Stomach (tissue), 8 donors: ENCODE measurements at regions not wholly inside any gene's neighbourhood (a gene's known extent, or its start where the extent isn't known, plus 50 kb on each side); places are given as distances from the start of the nearest gene placed in this dataset.
"Not testable (repeated sequence)": the region's sequence is repeated elsewhere in the genome, so short reads cannot be mapped to it uniquely, and the experiment has no call there.

Source experiments
- DNase-seq, 2 donors: peaks; one replicate each; pipeline versions ENCODE4 v3.0.0 to v3.0.0-alpha.2; 2013 to 2019
- H3K27ac ChIP-seq, 5 donors: fragments of 200-600 bp in 4 of 5; sonication (generic) in 4 of 5; one replicate each; pipeline ENCODE4 v1.5.1; 2013 to 2019; ENCODE audit warnings: mild to moderate bottlenecking in 1 of 5, moderate library complexity in 1 of 5
- H3K27me3 ChIP-seq, 3 donors: fragments of 200-600 bp; sonication (generic); one replicate each; pipeline ENCODE4 v1.5.1; 2017 to 2019; ENCODE audit warnings: mixed run types in 1 of 3
- H3K36me3 ChIP-seq, 4 donors: fragments of 200-600 bp; sonication (generic); 1 replicate in 3 of 4; 2 replicates in 1 of 4; pipeline ENCODE4 v1.5.1; 2016 to 2019
- H3K4me1 ChIP-seq, 4 donors: fragments of 200-600 bp; sonication (generic); one replicate each; pipeline ENCODE4 v1.5.1; 2016 to 2019
- H3K4me3 ChIP-seq, 4 donors: fragments of 200-600 bp; sonication (generic) in 3 of 4; one replicate each; pipeline ENCODE4 v1.5.1; 2016 to 2019; ENCODE audit warnings: mild to moderate bottlenecking in 1 of 4
- H3K9me3 ChIP-seq, 4 donors: fragments of 200-600 bp; sonication (generic); one replicate each; pipeline ENCODE4 v1.5.1; 2016 to 2019
- CTCF ChIP-seq, 7 experiments: fragments of 450-650 bp in 4 of 7; fragments of 200-600 bp in 3 of 7; sonication (generic) in 3 of 7; IDR thresholded peaks; one replicate each; pipeline ENCODE4 v1.5.1; 2016 to 2019; ENCODE audit warnings: antibody characterized with exemption in 7 of 7, control low read depth in 2 of 7, mild to moderate bottlenecking in 1 of 7
- EP300 ChIP-seq: sonication (generic); formaldehyde crosslinking; IDR thresholded peaks from one replicate; pipeline ENCODE4 v1.6.1; 2017; ENCODE audit warnings: antibody characterized with exemption
- POLR2A ChIP-seq, 4 donors: fragments of 450-650 bp; IDR thresholded peaks; one replicate each; pipeline ENCODE4 v1.6.1; 2016; ENCODE audit warnings: antibody characterized with exemption in 4 of 4, control low read depth in 2 of 4, mild to moderate bottlenecking in 1 of 4, moderate library complexity in 1 of 4
- POLR2AphosphoS5 ChIP-seq, 3 donors: sonication (generic); formaldehyde crosslinking; IDR thresholded peaks; one replicate each; pipeline ENCODE4 v1.6.1; 2016; ENCODE audit warnings: antibody characterized with exemption in 3 of 3
- WGBS, 5 donors: extraction: QIAGEN DNeasy Blood & Tissue Kit in 3 of 5; methylation state at CpG; one replicate each; pipeline versions ENCODE4 v1.1.5 to v1.1.7; 2013 to 2018; 5-methylcytosine and 5-hydroxymethylcytosine counted together
- intact Hi-C: fragments of 100-400 bp; cut with DNase I; formaldehyde crosslinking; loops from one replicate; pipeline ENCODE4 v1.15.1; 2023; ENCODE audit warnings: low total_unique reads
- donor health status: healthy with polysubstance abuse.
- donor health status: Bipolar disorder and iron deficiency.
- donor health status: healthy.

- no peak overlapping the region for H3K4me3 ChIP-seq
- no peak for TF ChIP-seq EP300
- TF ChIP-seq CTCF (IDR thresholded peaks at IDR 0.05): no peak
- TF ChIP-seq POLR2AphosphoS5 (IDR thresholded peaks at IDR 0.05): no peak
- no peak for TF ChIP-seq POLR2A (IDR thresholded peaks at IDR 0.05)
- H3K4me1 ChIP-seq: no peaks in the 10 kb centered on the region
- peaks cover 0 to 6% (median 0%) of the 10 kb centered on the region in 4 donors for H3K9me3 ChIP-seq
- intact Hi-C loops: no loop called here
- no peak for DNase-seq
- H3K27ac ChIP-seq: no peak overlapping the region
- H3K36me3 ChIP-seq: no peaks in the 10 kb centered on the region
- no peaks in the 10 kb centered on the region for H3K27me3 ChIP-seq
- WGBS, 5 donors: 77 to 82% (median 80%) methylated on average over 12 to 13 of the region's 13 CpGs
Measured at GRCh38 chr5:126056851-126057622, 366.2 kb upstream of the GRAMD2B start.

DNA sequence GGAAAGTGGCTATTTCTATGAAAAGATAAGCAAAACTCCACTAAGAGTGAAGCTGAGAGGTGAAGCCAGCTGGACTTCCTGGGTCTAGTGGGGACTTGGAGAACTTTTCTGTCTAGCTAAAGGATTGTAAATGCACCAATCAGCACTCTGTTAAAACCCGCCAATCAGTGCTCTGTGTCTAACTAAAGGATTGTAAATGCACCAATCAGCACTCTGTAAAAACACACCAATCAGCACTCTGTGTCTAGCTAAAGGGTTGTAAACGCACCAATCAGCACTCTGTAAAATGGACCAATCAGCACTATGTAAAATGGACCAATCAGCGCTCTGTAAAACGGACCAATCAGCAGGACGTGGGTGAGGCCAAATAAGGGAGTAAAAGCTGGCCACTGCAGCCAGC lies 364.8 kb upstream of the GRAMD2B start:
- H3K4me3 ChIP-seq, H3K27me3 ChIP-seq, H3K27ac ChIP-seq, H3K9me3 ChIP-seq, DNase-seq, H3K36me3 ChIP-seq, intact Hi-C loops, H3K4me1 ChIP-seq: not testable (repeated sequence)
- 84 to 97% (median 93%) methylated on average over 5 of the region's 5 CpGs for WGBS, 5 donors

DNA sequence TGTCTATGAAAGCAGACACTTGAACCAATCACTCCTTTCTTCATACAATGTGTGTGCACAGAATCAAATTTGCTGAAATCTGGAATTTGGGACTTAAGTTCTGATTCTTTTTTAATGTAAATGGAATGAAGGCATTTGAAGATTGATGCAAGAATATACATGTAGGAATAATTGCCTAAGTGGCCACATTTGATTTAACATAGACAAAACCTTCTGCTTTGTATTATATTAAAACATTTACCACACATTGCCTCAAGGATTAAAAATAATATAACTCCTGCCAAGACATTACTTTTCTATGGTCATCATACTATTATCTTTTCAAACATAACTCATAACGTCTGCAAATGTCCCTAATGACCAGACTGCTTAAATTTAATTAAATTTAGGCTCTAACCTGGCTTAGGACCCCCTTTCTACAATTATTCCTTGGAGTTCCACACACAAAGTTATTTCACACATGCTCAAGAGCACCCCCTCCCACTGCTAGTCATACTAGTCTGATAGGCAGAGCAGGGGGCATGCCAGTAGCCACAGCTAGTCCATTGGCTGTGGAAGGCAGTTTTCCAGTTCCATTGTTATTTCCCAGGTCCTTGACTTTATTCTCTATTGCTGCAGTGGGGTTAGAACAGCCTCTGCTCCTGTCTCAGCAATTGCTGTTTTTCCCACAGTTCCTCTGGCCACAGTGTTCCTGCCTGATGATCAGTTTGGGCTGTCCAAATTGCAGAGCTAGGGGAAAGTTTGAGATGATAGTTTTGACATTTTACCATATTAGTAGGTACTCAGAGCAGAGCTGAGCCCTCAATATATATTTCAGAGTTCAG lies 360.6 kb upstream of the GRAMD2B start:
- no peak overlapping the region for H3K4me3 ChIP-seq
- H3K4me1 ChIP-seq: no peaks in the 10 kb centered on the region
- H3K36me3 ChIP-seq: no peaks in the 10 kb centered on the region
- no peak for DNase-seq
- no peak overlapping the region for H3K27ac ChIP-seq
- WGBS, 5 donors: 1 to 50% (median 36%) methylated on average over 1 of the region's 1 CpG
- intact Hi-C loops: no loop called here
- TF ChIP-seq POLR2A (IDR thresholded peaks at IDR 0.05): no peak
- no peak for TF ChIP-seq EP300
- no peak for TF ChIP-seq POLR2AphosphoS5 (IDR thresholded peaks at IDR 0.05)
- no peak for TF ChIP-seq CTCF (IDR thresholded peaks at IDR 0.05)
- H3K27me3 ChIP-seq: no peaks in the 10 kb centered on the region
- H3K9me3 ChIP-seq: peaks cover 0 to 6% (median 0%) of the 10 kb centered on the region in 4 donors

DNA sequence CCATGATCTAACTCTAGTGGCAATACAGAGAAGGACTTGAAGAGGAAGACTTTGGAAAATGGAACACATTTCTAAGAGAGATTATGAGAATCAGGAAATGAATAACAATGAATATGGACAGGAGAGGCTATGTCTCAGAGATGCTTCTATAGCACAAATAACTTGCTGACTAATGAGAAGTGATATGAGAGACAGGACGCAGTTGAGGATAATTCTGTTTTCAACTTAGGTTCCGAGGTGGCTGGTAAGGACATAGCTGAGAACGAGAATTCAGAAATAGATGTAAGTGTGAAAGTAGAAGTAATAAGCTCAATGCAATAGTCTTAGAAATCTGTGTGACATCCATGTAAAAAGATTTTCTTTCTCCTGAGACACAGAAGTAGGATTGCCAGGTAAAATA lies 358.1 kb upstream of the GRAMD2B start:
- Histone ChIP-seq H3K36me3 (no peaks in the 10 kb centered on the region), H3K4me3 (no peak overlapping the region), H3K27ac (no peak overlapping the region), H3K27me3 (no peaks in the 10 kb centered on the region), H3K9me3 (no peaks in the 10 kb centered on the region), H3K4me1 (no peaks in the 10 kb centered on the region)
- WGBS, 5 donors: 88 to 97% (median 90%) methylated on average over 3 of the region's 3 CpGs
- TF ChIP-seq EP300 (no peak), CTCF (IDR thresholded peaks at IDR 0.05) (no peak), POLR2AphosphoS5 (IDR thresholded peaks at IDR 0.05) (no peak), POLR2A (IDR thresholded peaks at IDR 0.05) (no peak)
- intact Hi-C loops: no loop called here
- DNase-seq: no peak
